Liver (tissue), 8 donors: ENCODE measurements at regions not wholly inside any gene's neighbourhood (a gene's known extent, or its start where the extent isn't known, plus 50 kb on each side); places are given as distances from the start of the nearest gene placed in this dataset.

ENCODE experiments used
- DNase-seq: peaks from one replicate; pipeline ENCODE4 v3.0.0-alpha.2; 2017; ENCODE audit warnings: low spot score
- H3K27ac ChIP-seq, 2 donors: one replicate each; pipeline ENCODE4 v1.7.0; 2013; ENCODE audit warnings: inconsistent platforms in 2 of 2, low read length in 2 of 2, control low read depth in 1 of 2, low read depth in 1 of 2, mild to moderate bottlenecking in 1 of 2
- H3K27me3 ChIP-seq, 4 donors: one replicate each; pipeline versions ENCODE4 v1.6.1 to v1.7.0; 2013; ENCODE audit warnings: low read length in 3 of 4, inconsistent platforms in 1 of 4, mild to moderate bottlenecking in 1 of 4, moderate library complexity in 1 of 4; ENCODE audit not compliant: control insufficient read depth in 4 of 4, insufficient read depth in 4 of 4
- H3K36me3 ChIP-seq, 4 donors: one replicate each; pipeline versions ENCODE4 v1.6.1 to v1.7.0; 2013; ENCODE audit warnings: low read length in 3 of 4, mild to moderate bottlenecking in 3 of 4, low read depth in 1 of 4, moderate library complexity in 1 of 4; ENCODE audit not compliant: control insufficient read depth in 4 of 4, insufficient read depth in 3 of 4
- H3K4me1 ChIP-seq, 4 donors: one replicate each; pipeline versions ENCODE4 v1.6.1 to v1.7.0; 2013; ENCODE audit warnings: low read length in 3 of 4, mild to moderate bottlenecking in 3 of 4, moderate library complexity in 1 of 4; ENCODE audit not compliant: control insufficient read depth in 4 of 4, insufficient read depth in 4 of 4
- H3K4me3 ChIP-seq, 3 donors: one replicate each; pipeline versions ENCODE4 v1.6.1 to v1.7.0; 2013; ENCODE audit warnings: low read length in 3 of 3, control low read depth in 1 of 3, low read depth in 1 of 3, mild to moderate bottlenecking in 1 of 3
- H3K9ac ChIP-seq, 2 donors: one replicate each; pipeline ENCODE4 v1.7.0; 2013; ENCODE audit warnings: low read length in 2 of 2, mild to moderate bottlenecking in 2 of 2, moderate library complexity in 2 of 2, control low read depth in 1 of 2, low read depth in 1 of 2
- H3K9me3 ChIP-seq, 4 donors: one replicate each; pipeline versions ENCODE4 v1.6.1 to v1.7.0; 2013; ENCODE audit warnings: low read length in 3 of 4; ENCODE audit not compliant: control insufficient read depth in 4 of 4
- EGR1 ChIP-seq, 2 donors: IDR thresholded peaks; 2 replicates each; pipeline ENCODE4 v1.6.1; 2016 to 2018; ENCODE audit warnings: antibody characterized with exemption in 2 of 2, low read depth in 2 of 2
- FOXA1 ChIP-seq: IDR thresholded peaks from 2 replicates; pipeline ENCODE4 v1.6.1; 2016; ENCODE audit warnings: antibody characterized with exemption
- FOXA2 ChIP-seq: IDR thresholded peaks from 2 replicates; pipeline ENCODE4 v1.6.1; 2016; ENCODE audit warnings: antibody characterized with exemption
- GABPA ChIP-seq, 2 donors: IDR thresholded peaks in 1 of 2; conservative IDR thresholded peaks in 1 of 2; 2 replicates each; pipeline ENCODE4 v1.6.1; 2016; ENCODE audit warnings: antibody characterized with exemption in 2 of 2, mild to moderate bottlenecking in 1 of 2, moderate library complexity in 1 of 2
- HNF4A ChIP-seq, 2 donors: conservative IDR thresholded peaks; 2 replicates each; pipeline ENCODE4 v1.6.1; 2016; ENCODE audit warnings: antibody characterized with exemption in 2 of 2, mild to moderate bottlenecking in 2 of 2
- HNF4G ChIP-seq: IDR thresholded peaks from 2 replicates; pipeline ENCODE4 v1.6.1; 2016; ENCODE audit warnings: antibody characterized with exemption
- JUND ChIP-seq, 2 donors: IDR thresholded peaks; 2 replicates each; pipeline ENCODE4 v1.6.1; 2016; ENCODE audit warnings: antibody characterized with exemption in 2 of 2
- NR2F2 ChIP-seq: IDR thresholded peaks from 2 replicates; pipeline ENCODE4 v1.6.1; 2016; ENCODE audit warnings: antibody characterized with exemption
- RAD21 ChIP-seq, 2 donors: IDR thresholded peaks; 2 replicates each; pipeline ENCODE4 v1.6.1; 2016; ENCODE audit warnings: antibody characterized with exemption in 2 of 2, mild to moderate bottlenecking in 2 of 2
- RXRA ChIP-seq, 2 donors: IDR thresholded peaks; 2 replicates each; pipeline ENCODE4 v1.6.1; 2017 to 2018; ENCODE audit warnings: antibody characterized with exemption in 2 of 2, mild to moderate bottlenecking in 1 of 2
- SP1 ChIP-seq: IDR thresholded peaks from 2 replicates; pipeline ENCODE4 v1.6.1; 2018; ENCODE audit warnings: antibody characterized with exemption, mild to moderate bottlenecking
- TAF1 ChIP-seq: conservative IDR thresholded peaks from 2 replicates; pipeline ENCODE4 v1.6.1; 2016; ENCODE audit warnings: antibody characterized with exemption, mild to moderate bottlenecking
- YY1 ChIP-seq: IDR thresholded peaks from 2 replicates; pipeline ENCODE4 v1.6.1; 2016; ENCODE audit warnings: antibody characterized with exemption, mild to moderate bottlenecking
- WGBS: extraction: QIAGEN DNeasy Blood & Tissue Kit; methylation state at CpG from one replicate; pipeline ENCODE4 v1.1.7; 2013; 5-methylcytosine and 5-hydroxymethylcytosine counted together
- TF ChIP-seq, protein P1 (sequence below): IDR thresholded peaks from 2 replicates; pipeline ENCODE4 v1.6.1; 2016; ENCODE audit warnings: antibody characterized with exemption
- TF ChIP-seq, protein P2 (sequence below): fragments of 150-350 bp; IDR thresholded peaks from 2 replicates; pipeline ENCODE4 v1.5.1; 2017; ENCODE audit warnings: improper control_type of control experiment, low read depth, low read length; ENCODE audit not compliant: missing input control
- TF ChIP-seq, protein P3 (sequence below): IDR thresholded peaks from 2 replicates; pipeline ENCODE4 v1.6.1; 2016; ENCODE audit warnings: antibody characterized with exemption
- TF ChIP-seq, protein P4 (sequence below): IDR thresholded peaks from 2 replicates; pipeline ENCODE4 v1.6.1; 2016; ENCODE audit warnings: antibody characterized with exemption, mild to moderate bottlenecking
- TF ChIP-seq, protein P5 (sequence below): IDR thresholded peaks from 2 replicates; pipeline ENCODE4 v1.6.1; 2016; ENCODE audit warnings: antibody characterized with exemption
- donor health status: healthy.
- donor health status: healthy.
- donor health status: healthy.
- donor health status: healthy.
- donor health status: healthy.

DNA sequence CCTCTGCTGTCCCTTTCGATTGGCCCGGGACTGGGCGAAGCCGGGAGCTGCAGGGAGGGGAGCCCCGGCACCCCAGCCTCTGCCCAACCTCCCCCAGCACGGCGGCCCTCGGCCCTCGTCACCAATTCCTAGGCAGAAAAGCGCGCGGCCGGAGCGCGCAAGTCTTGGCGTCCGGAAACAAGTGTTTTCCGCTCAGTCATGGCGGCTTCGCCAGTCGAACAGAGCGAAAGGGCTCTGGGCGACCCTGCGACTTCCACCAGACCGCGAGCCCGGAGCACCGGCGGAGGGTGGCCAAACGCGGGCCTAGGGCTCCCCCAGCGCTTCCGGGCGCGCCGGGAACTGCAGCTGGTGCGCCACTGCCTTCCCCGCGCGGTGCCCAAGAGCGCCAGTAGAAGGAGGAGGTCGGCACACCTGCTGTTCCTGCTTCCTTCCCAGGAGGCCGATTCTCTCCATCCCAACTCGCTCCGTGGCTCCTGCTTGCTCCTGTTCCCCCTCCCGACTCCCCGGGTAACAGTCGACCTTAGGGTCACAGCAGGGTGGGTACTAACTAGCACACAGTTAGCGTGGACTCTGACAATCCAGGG is 729.9 kb downstream of the ZWINT start:
- H3K27me3 ChIP-seq, result peaks cover 0 to 7% (median 1%) of the 10 kb centered on the region in 4 donors
- H3K36me3 ChIP-seq, result no peaks in the 10 kb centered on the region
- no peaks in the 10 kb centered on the region for H3K9me3 ChIP-seq
- peak overlapping the region; percentile 43 to 58 (median 43) for H3K4me3 ChIP-seq
- WGBS, result 4% methylated on average over 49 of the region's 49 CpGs
- no peak overlapping the region for H3K27ac ChIP-seq
- TF ChIP-seq, protein P1, sequence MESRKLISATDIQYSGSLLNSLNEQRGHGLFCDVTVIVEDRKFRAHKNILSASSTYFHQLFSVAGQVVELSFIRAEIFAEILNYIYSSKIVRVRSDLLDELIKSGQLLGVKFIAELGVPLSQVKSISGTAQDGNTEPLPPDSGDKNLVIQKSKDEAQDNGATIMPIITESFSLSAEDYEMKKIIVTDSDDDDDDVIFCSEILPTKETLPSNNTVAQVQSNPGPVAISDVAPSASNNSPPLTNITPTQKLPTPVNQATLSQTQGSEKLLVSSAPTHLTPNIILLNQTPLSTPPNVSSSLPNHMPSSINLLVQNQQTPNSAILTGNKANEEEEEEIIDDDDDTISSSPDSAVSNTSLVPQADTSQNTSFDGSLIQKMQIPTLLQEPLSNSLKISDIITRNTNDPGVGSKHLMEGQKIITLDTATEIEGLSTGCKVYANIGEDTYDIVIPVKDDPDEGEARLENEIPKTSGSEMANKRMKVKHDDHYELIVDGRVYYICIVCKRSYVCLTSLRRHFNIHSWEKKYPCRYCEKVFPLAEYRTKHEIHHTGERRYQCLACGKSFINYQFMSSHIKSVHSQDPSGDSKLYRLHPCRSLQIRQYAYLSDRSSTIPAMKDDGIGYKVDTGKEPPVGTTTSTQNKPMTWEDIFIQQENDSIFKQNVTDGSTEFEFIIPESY, result no peak
- TF ChIP-seq YY1 (peak; percentile 20), RAD21 (IDR thresholded peaks at IDR 0.05) (peak; percentile 56 to 63)
- TF ChIP-seq, protein P2, sequence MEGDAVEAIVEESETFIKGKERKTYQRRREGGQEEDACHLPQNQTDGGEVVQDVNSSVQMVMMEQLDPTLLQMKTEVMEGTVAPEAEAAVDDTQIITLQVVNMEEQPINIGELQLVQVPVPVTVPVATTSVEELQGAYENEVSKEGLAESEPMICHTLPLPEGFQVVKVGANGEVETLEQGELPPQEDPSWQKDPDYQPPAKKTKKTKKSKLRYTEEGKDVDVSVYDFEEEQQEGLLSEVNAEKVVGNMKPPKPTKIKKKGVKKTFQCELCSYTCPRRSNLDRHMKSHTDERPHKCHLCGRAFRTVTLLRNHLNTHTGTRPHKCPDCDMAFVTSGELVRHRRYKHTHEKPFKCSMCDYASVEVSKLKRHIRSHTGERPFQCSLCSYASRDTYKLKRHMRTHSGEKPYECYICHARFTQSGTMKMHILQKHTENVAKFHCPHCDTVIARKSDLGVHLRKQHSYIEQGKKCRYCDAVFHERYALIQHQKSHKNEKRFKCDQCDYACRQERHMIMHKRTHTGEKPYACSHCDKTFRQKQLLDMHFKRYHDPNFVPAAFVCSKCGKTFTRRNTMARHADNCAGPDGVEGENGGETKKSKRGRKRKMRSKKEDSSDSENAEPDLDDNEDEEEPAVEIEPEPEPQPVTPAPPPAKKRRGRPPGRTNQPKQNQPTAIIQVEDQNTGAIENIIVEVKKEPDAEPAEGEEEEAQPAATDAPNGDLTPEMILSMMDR, result peak; percentile 56
- no peak overlapping the region for H3K9ac ChIP-seq
- peaks cover 2 to 23% (median 14%) of the 10 kb centered on the region in 4 donors for H3K4me1 ChIP-seq
- DNase-seq, result peak; percentile 48

DNA sequence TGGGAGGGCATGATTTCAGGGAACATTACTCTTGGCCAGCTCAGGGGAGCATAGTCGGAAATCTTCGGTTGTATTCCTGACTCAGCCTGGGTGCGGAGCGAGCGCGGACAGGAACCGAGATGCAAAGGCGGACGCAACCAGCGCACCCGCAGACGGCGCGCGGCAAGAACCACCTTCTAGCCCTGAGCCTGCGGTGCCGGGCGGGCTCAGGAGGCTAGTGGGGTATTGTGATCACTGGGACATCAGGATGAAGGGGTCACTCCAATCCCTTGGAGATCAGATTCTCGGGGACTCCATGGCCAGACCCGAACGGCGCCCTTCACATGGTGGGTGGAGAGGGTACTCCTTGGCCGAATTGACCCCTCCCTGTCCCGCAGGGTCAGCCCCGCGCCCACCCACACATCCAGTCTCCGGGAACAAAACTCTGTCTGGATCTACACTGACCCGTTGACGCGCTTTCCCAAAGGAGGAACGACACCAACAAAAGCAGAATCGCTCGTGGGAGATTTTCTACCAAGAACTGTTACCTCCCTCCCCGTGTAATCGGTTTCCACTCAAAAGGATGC is 730.5 kb downstream of the ZWINT start:
- no peak for DNase-seq
- Histone ChIP-seq H3K4me3 (peak overlapping the region; percentile 43 to 58 (median 43)), H3K27ac (no peak overlapping the region), H3K27me3 (peaks cover 0 to 7% (median 1%) of the 10 kb centered on the region in 4 donors), H3K9ac (no peak overlapping the region), H3K9me3 (no peaks in the 10 kb centered on the region), H3K4me1 (peaks cover 2 to 23% (median 14%) of the 10 kb centered on the region in 4 donors), H3K36me3 (no peaks in the 10 kb centered on the region)
- TF ChIP-seq TAF1 (no peak), FOXA1 (no peak), HNF4A (conservative IDR thresholded peaks at IDR 0.05) (no peak), EGR1 (IDR thresholded peaks at IDR 0.05; ENCODE audit: low read depth in 2 of 2) (no peak), YY1 (no peak), HNF4G (no peak), GABPA (IDR thresholded peaks at IDR 0.05 in 1 of 2, conservative IDR thresholded peaks at IDR 0.05 in 1 of 2) (no peak), RXRA (IDR thresholded peaks at IDR 0.05) (no peak), NR2F2 (no peak), RAD21 (IDR thresholded peaks at IDR 0.05) (no peak), JUND (IDR thresholded peaks at IDR 0.05) (no peak), FOXA2 (no peak), SP1 (no peak)
- TF ChIP-seq, protein P1, result no peak
- TF ChIP-seq, protein P3, sequence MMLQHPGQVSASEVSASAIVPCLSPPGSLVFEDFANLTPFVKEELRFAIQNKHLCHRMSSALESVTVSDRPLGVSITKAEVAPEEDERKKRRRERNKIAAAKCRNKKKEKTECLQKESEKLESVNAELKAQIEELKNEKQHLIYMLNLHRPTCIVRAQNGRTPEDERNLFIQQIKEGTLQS, result no peak
- TF ChIP-seq, protein P2, result no peak
- TF ChIP-seq, protein P4, sequence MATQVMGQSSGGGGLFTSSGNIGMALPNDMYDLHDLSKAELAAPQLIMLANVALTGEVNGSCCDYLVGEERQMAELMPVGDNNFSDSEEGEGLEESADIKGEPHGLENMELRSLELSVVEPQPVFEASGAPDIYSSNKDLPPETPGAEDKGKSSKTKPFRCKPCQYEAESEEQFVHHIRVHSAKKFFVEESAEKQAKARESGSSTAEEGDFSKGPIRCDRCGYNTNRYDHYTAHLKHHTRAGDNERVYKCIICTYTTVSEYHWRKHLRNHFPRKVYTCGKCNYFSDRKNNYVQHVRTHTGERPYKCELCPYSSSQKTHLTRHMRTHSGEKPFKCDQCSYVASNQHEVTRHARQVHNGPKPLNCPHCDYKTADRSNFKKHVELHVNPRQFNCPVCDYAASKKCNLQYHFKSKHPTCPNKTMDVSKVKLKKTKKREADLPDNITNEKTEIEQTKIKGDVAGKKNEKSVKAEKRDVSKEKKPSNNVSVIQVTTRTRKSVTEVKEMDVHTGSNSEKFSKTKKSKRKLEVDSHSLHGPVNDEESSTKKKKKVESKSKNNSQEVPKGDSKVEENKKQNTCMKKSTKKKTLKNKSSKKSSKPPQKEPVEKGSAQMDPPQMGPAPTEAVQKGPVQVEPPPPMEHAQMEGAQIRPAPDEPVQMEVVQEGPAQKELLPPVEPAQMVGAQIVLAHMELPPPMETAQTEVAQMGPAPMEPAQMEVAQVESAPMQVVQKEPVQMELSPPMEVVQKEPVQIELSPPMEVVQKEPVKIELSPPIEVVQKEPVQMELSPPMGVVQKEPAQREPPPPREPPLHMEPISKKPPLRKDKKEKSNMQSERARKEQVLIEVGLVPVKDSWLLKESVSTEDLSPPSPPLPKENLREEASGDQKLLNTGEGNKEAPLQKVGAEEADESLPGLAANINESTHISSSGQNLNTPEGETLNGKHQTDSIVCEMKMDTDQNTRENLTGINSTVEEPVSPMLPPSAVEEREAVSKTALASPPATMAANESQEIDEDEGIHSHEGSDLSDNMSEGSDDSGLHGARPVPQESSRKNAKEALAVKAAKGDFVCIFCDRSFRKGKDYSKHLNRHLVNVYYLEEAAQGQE, result no peak
- TF ChIP-seq, protein P5, sequence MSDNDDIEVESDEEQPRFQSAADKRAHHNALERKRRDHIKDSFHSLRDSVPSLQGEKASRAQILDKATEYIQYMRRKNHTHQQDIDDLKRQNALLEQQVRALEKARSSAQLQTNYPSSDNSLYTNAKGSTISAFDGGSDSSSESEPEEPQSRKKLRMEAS, result no peak
- WGBS, result 4% methylated on average over 35 of the region's 35 CpGs
